DMS153 treated with DMSO at 0.1 percent for 48 hours (cell line): ENCODE measurements at regions not wholly inside any gene's neighbourhood (a gene's known extent, or its start where the extent isn't known, plus 50 kb on each side); places are given as distances from the start of the nearest gene placed in this dataset.

Experiments
- DNase-seq: peaks from one replicate; lab custom pipeline; 2025; ENCODE audit not compliant: unreplicated experiment; lab: John Stamatoyannopoulos, UW

DNA sequence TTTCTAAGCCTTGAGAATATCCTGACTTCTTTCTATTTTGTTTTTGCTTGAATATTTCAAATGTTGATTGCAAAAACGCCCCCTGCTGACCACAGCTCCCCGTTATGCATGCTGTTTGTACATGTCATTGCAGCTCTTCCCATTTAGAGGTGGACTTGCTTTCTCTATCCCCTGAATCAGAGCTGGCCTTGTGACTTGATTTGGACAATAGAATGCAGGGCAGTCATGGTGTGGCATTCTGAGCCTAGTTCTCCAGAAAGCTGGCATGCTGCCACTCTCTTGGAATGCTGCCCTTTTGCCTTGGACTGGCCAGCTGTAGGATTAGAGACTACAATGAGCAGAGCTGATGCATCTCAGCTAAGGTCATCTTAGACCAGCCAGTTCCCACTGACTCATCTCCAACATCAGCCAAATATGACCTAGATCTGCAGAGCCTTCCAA is 1561.5 kb downstream of the MRPL39 start:
- DNase-seq = peak; percentile 24

- no peak for DNase-seq
Measured at GRCh38 chr21:24045373-24045772, 1561.9 kb downstream of the MRPL39 start.

- DNase-seq = no peak
Measured at GRCh38 chr21:24042687-24043086, 1564.6 kb downstream of the MRPL39 start.

DNA sequence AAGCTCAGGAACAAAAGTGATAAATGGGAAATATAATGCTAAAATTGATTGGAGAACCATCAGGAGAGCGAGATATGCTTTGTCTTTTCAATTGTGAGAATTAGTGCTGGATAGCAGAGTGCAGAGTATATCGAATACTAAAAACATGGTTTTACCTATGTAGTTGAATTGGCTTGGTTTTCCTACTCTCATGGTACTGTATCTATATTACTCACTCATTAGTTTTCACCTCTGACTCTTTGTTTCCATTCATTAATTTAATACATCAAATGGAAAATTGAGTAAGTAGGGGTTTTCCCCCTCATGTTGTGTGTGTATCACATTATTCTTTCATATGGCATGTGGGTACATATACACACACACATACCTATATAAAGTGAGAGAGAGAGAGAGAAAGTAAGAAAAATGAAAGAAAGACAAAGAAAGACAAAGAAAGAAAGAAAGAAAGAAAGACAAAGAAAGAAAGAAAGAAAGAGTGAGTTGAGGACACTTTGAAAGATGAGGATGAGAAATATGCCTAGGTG is 1574.5 kb downstream of the MRPL39 start:
- no peak for DNase-seq

DNA sequence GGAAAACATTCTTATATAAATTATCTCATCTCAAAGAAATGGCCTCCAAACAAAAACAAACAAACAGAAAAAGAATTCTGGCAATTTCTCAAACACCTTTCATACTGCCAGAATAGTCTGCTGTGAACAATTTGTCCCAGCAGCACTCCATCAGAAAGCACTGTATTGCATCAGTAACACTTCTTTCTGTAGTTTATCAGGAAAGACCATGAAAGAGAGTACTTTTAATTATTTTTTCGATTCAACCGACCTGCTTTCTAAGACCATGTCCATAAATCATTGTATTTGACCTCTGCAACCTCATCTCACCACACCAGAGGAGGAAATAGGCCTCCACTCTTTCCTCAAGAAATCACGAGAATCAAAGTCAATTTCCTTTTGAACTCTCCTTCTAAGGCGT is 1579.9 kb downstream of the MRPL39 start:
- DNase-seq = no peak

- no peak for DNase-seq
Measured at GRCh38 chr21:24025101-24025500, 1582.2 kb downstream of the MRPL39 start.

GRCh38 chr21:24023936-24024335 is 1583.3 kb downstream of the MRPL39 start:
- no peak for DNase-seq

GRCh38 chr21:24023402-24023801 is 1583.9 kb downstream of the MRPL39 start:
- DNase-seq = no peak

DNA sequence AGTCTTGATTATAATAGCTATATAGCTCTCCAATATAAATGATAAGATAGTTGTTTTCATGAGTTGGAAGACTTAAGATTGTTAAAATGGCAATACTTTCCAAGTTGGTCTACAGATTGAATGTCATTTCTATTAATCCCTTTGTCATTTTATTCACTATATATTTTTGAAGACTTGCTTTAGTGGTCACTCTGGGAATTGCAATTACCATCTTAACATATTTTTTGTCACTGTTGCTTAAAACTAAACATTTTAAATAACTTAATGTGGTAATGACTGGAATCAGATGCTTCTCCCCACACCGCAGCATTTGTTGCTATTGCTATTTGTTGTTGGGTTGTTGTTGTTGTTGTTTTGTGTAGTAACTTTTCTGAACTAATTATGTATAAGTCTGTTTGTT is 1592.9 kb downstream of the MRPL39 start:
- DNase-seq = no peak

- DNase-seq = no peak
Measured at GRCh38 chr21:24011087-24011486, 1596.2 kb downstream of the MRPL39 start.

- DNase-seq = no peak
Measured at GRCh38 chr21:24007592-24007991, 1599.7 kb downstream of the MRPL39 start.

GRCh38 chr21:23986987-23987386 is 1620.3 kb downstream of the MRPL39 start:
- no peak for DNase-seq

- DNase-seq = no peak
Measured at GRCh38 chr21:23986214-23986613, 1621.1 kb downstream of the MRPL39 start.

GRCh38 chr21:23982546-23982945 is 1624.7 kb downstream of the MRPL39 start:
- DNase-seq = no peak

DNA sequence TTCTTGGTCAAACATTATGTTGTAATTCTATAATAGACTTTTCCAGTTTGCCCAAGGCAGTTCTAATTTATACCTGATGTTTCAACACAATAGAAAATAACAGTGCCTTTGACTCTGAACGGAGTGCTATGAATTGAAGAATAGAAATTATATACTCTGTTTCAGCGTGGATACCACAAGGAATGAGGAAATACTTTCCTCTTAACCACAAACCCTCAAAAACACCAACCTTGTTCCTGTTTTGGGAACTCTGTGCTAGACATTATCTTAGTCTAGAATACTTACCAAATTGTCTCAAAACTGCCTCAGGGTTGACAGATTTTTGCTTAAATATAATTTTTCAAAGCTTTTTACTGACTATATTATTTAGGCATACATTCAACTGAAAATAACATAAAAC is 1629.3 kb downstream of the MRPL39 start:
- DNase-seq = no peak

GRCh38 chr21:23968722-23969647 is 1638.3 kb downstream of the MRPL39 start:
- peak; percentile 79 for DNase-seq

DNA sequence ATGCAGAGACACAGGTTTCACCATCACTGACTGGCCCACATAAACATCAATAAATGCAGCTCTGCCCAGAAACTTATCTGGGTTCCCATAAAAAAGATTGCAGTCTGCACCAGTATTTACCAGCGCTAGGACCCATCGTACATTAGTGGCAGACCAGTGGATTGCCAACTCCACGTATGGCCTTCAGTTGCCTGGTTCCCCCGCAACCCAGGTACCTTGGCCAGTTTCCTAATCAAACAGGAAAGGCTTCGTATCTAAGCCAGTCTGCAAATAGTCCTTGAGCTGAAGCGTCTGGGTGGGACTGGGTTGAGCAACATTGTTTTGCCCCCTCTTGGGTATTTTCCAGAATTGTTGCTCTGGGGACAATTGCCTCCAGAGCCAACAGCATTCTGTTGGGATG is 1639.3 kb downstream of the MRPL39 start:
- peak; percentile 64 for DNase-seq

- peak; percentile 60 for DNase-seq
Measured at GRCh38 chr21:23963454-23963853, 1643.8 kb downstream of the MRPL39 start.

GRCh38 chr21:23960769-23961168 is 1646.5 kb downstream of the MRPL39 start:
- DNase-seq = peak; percentile 41

GRCh38 chr21:23955135-23955843 is 1652.0 kb downstream of the MRPL39 start:
- no peak for DNase-seq

DNA sequence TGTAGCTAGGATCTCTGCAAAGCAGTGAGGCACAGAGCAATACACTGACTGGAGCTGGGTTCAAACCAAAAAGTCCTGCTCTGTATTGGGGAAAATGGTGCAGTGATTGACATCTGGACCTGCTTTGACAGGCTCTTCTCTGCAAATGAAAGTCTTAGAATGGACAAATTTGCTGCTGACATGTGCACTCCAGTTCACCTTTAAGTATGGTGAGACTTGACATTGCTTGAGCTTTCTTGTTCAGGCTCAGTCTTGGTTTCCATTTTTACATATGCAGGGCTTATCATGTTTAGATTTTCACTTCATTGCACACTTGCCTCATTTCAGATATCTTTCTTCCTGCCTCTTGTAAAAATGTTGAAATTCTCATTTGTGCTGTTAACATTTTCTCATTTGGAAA is 1655.0 kb downstream of the MRPL39 start:
- DNase-seq = no peak

DNA sequence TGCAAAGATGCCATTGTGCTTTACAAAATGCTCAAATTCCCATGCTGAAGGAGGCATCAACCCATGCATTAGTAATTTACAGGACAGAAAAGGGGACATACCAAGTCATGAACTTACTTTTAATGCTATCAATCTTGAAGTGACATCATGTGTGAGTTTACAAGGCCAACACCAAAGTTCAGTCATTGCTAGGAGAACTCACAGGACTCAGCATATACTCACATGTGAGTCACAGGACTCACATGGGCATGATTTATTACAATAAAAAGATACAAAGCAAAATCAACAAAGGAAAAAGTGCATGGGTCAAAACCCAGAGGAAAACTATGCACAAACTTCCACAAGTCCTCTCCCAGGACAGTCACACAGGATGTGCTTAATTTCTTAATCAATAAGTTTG is 1656.0 kb downstream of the MRPL39 start:
- DNase-seq = no peak
